Endothelial cell of umbilical vein (primary cell): ENCODE measurements at regions not wholly inside any gene's neighbourhood (a gene's known extent, or its start where the extent isn't known, plus 50 kb on each side); places are given as distances from the start of the nearest gene placed in this dataset.

Source experiments
- BruUV-seq: library from RNA; stranded (reverse); fragments of 400-500 nt; replicated peaks from 2 replicates; lab custom pipeline; 2021; lab: Mats Ljungman, UMichigan
- CTCF ChIA-PET: fragments of 300-600, 350-600 bp; sonication (Branson Sonifier 250); formaldehyde crosslinking; loops from one replicate; lab custom pipeline; 2021; ENCODE audit warnings: antibody characterized with exemption, inconsistent platforms; lab: Charles Lee
- POLR2A ChIA-PET: fragments of 300-600, 350-600 bp; sonication (Branson Sonifier 250); formaldehyde crosslinking; loops from one replicate; lab custom pipeline; 2021; ENCODE audit warnings: antibody characterized with exemption, inconsistent platforms; lab: Charles Lee
- DNase-seq: peaks from one replicate; pipeline ENCODE4 v3.0.0-alpha.2; 2011; ENCODE audit warnings: low read depth, low spot score
- FAIRE-seq: peaks from 2 replicates; lab custom pipeline; 2011; peaks lifted over from hg19 to GRCh38; lab: Jason Lieb, UNC
- H2AFZ ChIP-seq: 2 replicates; pipeline ENCODE4 v1.6.0; 2012; ENCODE audit warnings: low read depth, low read length, control low read depth, inconsistent platforms
- H3K27ac ChIP-seq: 2 replicates; pipeline ENCODE4 v1.5.1; 2011; ENCODE audit warnings: low read depth, mild to moderate bottlenecking, control low read depth, low read length, moderate library complexity; ENCODE audit not compliant: insufficient read depth
- H3K27me3 ChIP-seq, 2 experiments: 2 replicates each; pipeline versions ENCODE4 v1.6.0 to v1.6.1; 2011; ENCODE audit warnings: low read length in 2 of 2, mixed read lengths in 1 of 2; ENCODE audit not compliant: control insufficient read depth in 2 of 2, insufficient read depth in 2 of 2
- H3K36me3 ChIP-seq, 2 experiments: 2 replicates in 1 of 2; 3 replicates in 1 of 2; pipeline ENCODE4 v1.5.1; 2011; ENCODE audit warnings: low read length in 2 of 2, mild to moderate bottlenecking in 1 of 2, moderate library complexity in 1 of 2; ENCODE audit not compliant: control insufficient read depth in 2 of 2, insufficient read depth in 2 of 2; ENCODE audit errors: extremely low read depth in 1 of 2
- H3K4me1 ChIP-seq: 3 replicates; pipeline ENCODE4 v1.5.1; 2011; ENCODE audit warnings: mild to moderate bottlenecking, low read length; ENCODE audit not compliant: control insufficient read depth, insufficient read depth; ENCODE audit errors: extremely low read depth
- H3K4me2 ChIP-seq: 2 replicates; pipeline ENCODE4 v1.6.1; 2011; ENCODE audit warnings: low read length, control low read depth, mixed read lengths; ENCODE audit not compliant: insufficient read depth
- H3K4me3 ChIP-seq, 3 experiments: fragments of 200-600 bp in 1 of 3; sonication (generic), shearing (Covaris generic) in 1 of 3; replicated peaks in 1 of 3; 2 replicates each; pipeline ENCODE4 v1.5.1; 2011 to 2016; ENCODE audit warnings: control low read depth in 3 of 3, low read length in 3 of 3, mild to moderate bottlenecking in 2 of 3, inconsistent platforms in 1 of 3, low read depth in 1 of 3, moderate library complexity in 1 of 3; ENCODE audit not compliant: insufficient read depth in 1 of 3
- H3K79me2 ChIP-seq: 2 replicates; pipeline ENCODE4 v1.6.0; 2012; ENCODE audit warnings: low read length, inconsistent platforms; ENCODE audit not compliant: control insufficient read depth, insufficient read depth
- H3K9ac ChIP-seq: replicated peaks from 2 replicates; pipeline ENCODE3; 2011; ENCODE audit warnings: low read length, control low read depth; ENCODE audit not compliant: insufficient read depth; ENCODE audit errors: extremely low read depth
- H3K9me1 ChIP-seq: replicated peaks from 3 replicates; pipeline ENCODE4 v1.6.0; 2011; ENCODE audit warnings: mild to moderate bottlenecking, low read length; ENCODE audit not compliant: control insufficient read depth, insufficient read depth; ENCODE audit errors: extremely low read depth
- H3K9me3 ChIP-seq: replicated peaks from 2 replicates; pipeline ENCODE4 v1.5.1; 2012; ENCODE audit warnings: low read length, inconsistent platforms; ENCODE audit not compliant: control insufficient read depth, insufficient read depth
- H4K20me1 ChIP-seq: replicated peaks from 2 replicates; pipeline ENCODE3; 2011; ENCODE audit warnings: mild to moderate bottlenecking, low read length; ENCODE audit not compliant: control insufficient read depth, insufficient read depth; ENCODE audit errors: extremely low read depth
- EZH2 ChIP-seq: IDR thresholded peaks from 2 replicates; pipeline ENCODE4 v1.6.1; 2012; ENCODE audit warnings: borderline replicate concordance, low read depth, mild to moderate bottlenecking, moderate library complexity, low read length, inconsistent platforms; ENCODE audit not compliant: severe bottlenecking
- FOS ChIP-seq: IDR thresholded peaks from 2 replicates; pipeline ENCODE4 v1.6.1; 2011; ENCODE audit warnings: mild to moderate bottlenecking, low read length, moderate library complexity, borderline replicate concordance; ENCODE audit not compliant: insufficient read depth
- GATA2 ChIP-seq: IDR thresholded peaks from 2 replicates; pipeline ENCODE4 v1.7.0; 2011; ENCODE audit warnings: low read depth, mild to moderate bottlenecking, moderate library complexity, mixed read lengths, low read length; ENCODE audit not compliant: insufficient read length, insufficient read depth
- JUN ChIP-seq: IDR thresholded peaks from 2 replicates; pipeline ENCODE4 v1.6.1; 2011; ENCODE audit warnings: borderline replicate concordance, low read depth; ENCODE audit not compliant: insufficient read length, insufficient read depth
- MYC ChIP-seq: IDR thresholded peaks from one replicate; pipeline ENCODE4 v1.6.1; 2011; ENCODE audit warnings: mild to moderate bottlenecking, low read depth, low read length
- POLR2A ChIP-seq: IDR thresholded peaks from 2 replicates; pipeline ENCODE4 v1.6.1; 2012; ENCODE audit warnings: low read depth, mild to moderate bottlenecking, control low read depth, low read length
- POLR2AphosphoS5 ChIP-seq: IDR thresholded peaks from 2 replicates; pipeline ENCODE4 v1.6.1; 2012; ENCODE audit warnings: low read depth, mild to moderate bottlenecking, control low read depth, low read length, moderate library complexity; ENCODE audit not compliant: insufficient read depth
- dilution Hi-C: fragments of 300-500 bp; cut with MboI; formaldehyde crosslinking; loops from one replicate; pipeline ENCODE4 v1.15.0; 2019; ENCODE audit warnings: low sequenced_read_pairs; ENCODE audit not compliant: extremely low pct_ligation_motif_present
- intact Hi-C: fragments of 100-400 bp; cut with micrococcal nuclease; formaldehyde crosslinking; loops from one replicate; pipeline ENCODE4 v1.10.0; 2022
- TF ChIP-seq, protein P1 (sequence below), 2 donors: IDR thresholded peaks; 1 replicate in 1 of 2; 2 replicates in 1 of 2; pipeline ENCODE4 v1.5.1; 2011; ENCODE audit warnings: low read length in 2 of 2, mild to moderate bottlenecking in 2 of 2, moderate library complexity in 2 of 2, control low read depth in 1 of 2, inconsistent platforms in 1 of 2, low read depth in 1 of 2; ENCODE audit not compliant: insufficient read depth in 1 of 2; ENCODE audit errors: extremely low read depth in 1 of 2
- TF ChIP-seq, protein P2 (sequence below): IDR thresholded peaks from 2 replicates; pipeline ENCODE4 v1.6.1; 2011; ENCODE audit not compliant: insufficient read depth, insufficient read length

DNA sequence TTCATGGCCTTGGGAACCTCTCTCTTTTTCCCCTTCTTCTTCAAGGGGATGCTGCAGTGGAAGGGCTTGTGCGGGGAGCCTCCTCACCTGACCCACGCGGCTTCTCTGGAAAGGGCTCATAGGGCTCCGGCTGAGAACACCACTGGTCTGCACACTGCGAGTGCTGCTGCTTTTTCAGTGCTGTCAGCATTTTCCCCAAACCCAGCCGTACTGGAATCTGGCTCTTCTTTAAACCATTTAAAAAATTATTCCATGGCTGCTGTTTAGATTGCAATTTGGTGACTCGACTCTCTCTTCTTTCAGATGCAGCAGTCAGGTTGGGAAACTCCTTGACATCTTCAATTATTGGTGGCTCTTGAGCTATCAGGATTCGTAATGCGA is 272.6 kb upstream of the DSEL start:
- Histone ChIP-seq H3K27ac (no peak overlapping the region), H3K4me2 (no peak overlapping the region), H3K4me3 (no peak overlapping the region), H3K9ac (no peak overlapping the region), H2AFZ (no peak overlapping the region), H3K79me2 (no peaks in the 10 kb centered on the region), H3K4me1 (no peaks in the 10 kb centered on the region), H3K9me1 (no peaks in the 10 kb centered on the region), H3K9me3 (no peaks in the 10 kb centered on the region), H3K36me3 (no peaks in the 10 kb centered on the region), H3K27me3 (no peaks in the 10 kb centered on the region), H4K20me1 (no peaks in the 10 kb centered on the region)
- DNase-seq (no peak), FAIRE-seq (no peak)
- TF ChIP-seq, protein P1, sequence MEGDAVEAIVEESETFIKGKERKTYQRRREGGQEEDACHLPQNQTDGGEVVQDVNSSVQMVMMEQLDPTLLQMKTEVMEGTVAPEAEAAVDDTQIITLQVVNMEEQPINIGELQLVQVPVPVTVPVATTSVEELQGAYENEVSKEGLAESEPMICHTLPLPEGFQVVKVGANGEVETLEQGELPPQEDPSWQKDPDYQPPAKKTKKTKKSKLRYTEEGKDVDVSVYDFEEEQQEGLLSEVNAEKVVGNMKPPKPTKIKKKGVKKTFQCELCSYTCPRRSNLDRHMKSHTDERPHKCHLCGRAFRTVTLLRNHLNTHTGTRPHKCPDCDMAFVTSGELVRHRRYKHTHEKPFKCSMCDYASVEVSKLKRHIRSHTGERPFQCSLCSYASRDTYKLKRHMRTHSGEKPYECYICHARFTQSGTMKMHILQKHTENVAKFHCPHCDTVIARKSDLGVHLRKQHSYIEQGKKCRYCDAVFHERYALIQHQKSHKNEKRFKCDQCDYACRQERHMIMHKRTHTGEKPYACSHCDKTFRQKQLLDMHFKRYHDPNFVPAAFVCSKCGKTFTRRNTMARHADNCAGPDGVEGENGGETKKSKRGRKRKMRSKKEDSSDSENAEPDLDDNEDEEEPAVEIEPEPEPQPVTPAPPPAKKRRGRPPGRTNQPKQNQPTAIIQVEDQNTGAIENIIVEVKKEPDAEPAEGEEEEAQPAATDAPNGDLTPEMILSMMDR (IDR thresholded peaks at IDR 0.05; ENCODE audit: extremely low read depth in 1 of 2, insufficient read depth in 1 of 2, low read depth in 1 of 2, low read length in 2 of 2), result no peak
- no peak for TF ChIP-seq POLR2AphosphoS5
- TF ChIP-seq, protein P2, sequence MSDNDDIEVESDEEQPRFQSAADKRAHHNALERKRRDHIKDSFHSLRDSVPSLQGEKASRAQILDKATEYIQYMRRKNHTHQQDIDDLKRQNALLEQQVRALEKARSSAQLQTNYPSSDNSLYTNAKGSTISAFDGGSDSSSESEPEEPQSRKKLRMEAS, result no peak
- TF ChIP-seq POLR2A, result no peak
- TF ChIP-seq EZH2, result no peak
- no peak for TF ChIP-seq JUN
- no peak for TF ChIP-seq FOS
- no peak for TF ChIP-seq GATA2
- no peak for TF ChIP-seq MYC
- BruUV-seq, result no TSS peak
- POLR2A ChIA-PET, result no interaction called here
- intact Hi-C loops, result no loop called here
- dilution Hi-C loops, result no loop called here
- CTCF ChIA-PET, result interaction anchor here (1.4 kb wide), 1 partner anchor 273 kb away, joined by 4 read pairs; no protein-coding TSS in a partner anchor
